Parathyroid adenoma (tissue), 2 donors: ENCODE measurements at regions not wholly inside any gene's neighbourhood (a gene's known extent, or its start where the extent isn't known, plus 50 kb on each side); places are given as distances from the start of the nearest gene placed in this dataset.

Experiments
- H2AFZ ChIP-seq: fragments of 300-600 bp; sonication (generic); one replicate; pipeline ENCODE4 v1.7.0; 2017; ENCODE audit warnings: antibody characterized with exemption, mild to moderate bottlenecking
- H3K27ac ChIP-seq: fragments of 300-600 bp; sonication (generic); one replicate; pipeline ENCODE4 v1.7.0; 2017
- H3K27me3 ChIP-seq: fragments of 300-600 bp; sonication (generic); one replicate; pipeline ENCODE4 v1.7.0; 2017; ENCODE audit warnings: low read length; ENCODE audit not compliant: control insufficient read depth, insufficient read depth
- H3K36me3 ChIP-seq: fragments of 300-600 bp; sonication (generic); one replicate; pipeline ENCODE4 v1.7.0; 2017; ENCODE audit warnings: low read length; ENCODE audit not compliant: control insufficient read depth, insufficient read depth
- H3K4me1 ChIP-seq: fragments of 300-600 bp; sonication (generic); one replicate; pipeline ENCODE4 v1.7.0; 2017; ENCODE audit warnings: control low read depth
- H3K4me2 ChIP-seq: fragments of 300-600 bp; sonication (generic); one replicate; pipeline ENCODE4 v1.7.0; 2017; ENCODE audit warnings: low read length
- H3K4me3 ChIP-seq: fragments of 300-600 bp; sonication (generic); one replicate; pipeline ENCODE4 v1.7.0; 2017; ENCODE audit warnings: low read depth, low read length
- H3K79me2 ChIP-seq: fragments of 300-600 bp; sonication (generic); one replicate; pipeline ENCODE4 v1.7.0; 2017; ENCODE audit warnings: control low read depth
- H3K9ac ChIP-seq: fragments of 300-600 bp; sonication (generic); one replicate; pipeline ENCODE4 v1.7.0; 2017; ENCODE audit warnings: mild to moderate bottlenecking
- H3K9me3 ChIP-seq: fragments of 300-600 bp; sonication (generic); one replicate; pipeline ENCODE4 v1.7.0; 2017; ENCODE audit warnings: low read length; ENCODE audit not compliant: control insufficient read depth
- CTCF ChIP-seq: fragments of 300-600 bp; sonication (generic); IDR thresholded peaks from one replicate; pipeline ENCODE4 v1.7.0; 2017; ENCODE audit warnings: antibody characterized with exemption, mild to moderate bottlenecking
- donor health status: primary hyperparathyroidism.

GRCh38 chr17:77807051-77807745 lies 151.3 kb upstream of the TNRC6C start:
- no peaks in the 10 kb centered on the region for H3K36me3 ChIP-seq
- no peak overlapping the region for H2AFZ ChIP-seq
- peaks cover 4% of the 10 kb centered on the region for H3K27me3 ChIP-seq
- no peak overlapping the region for H3K27ac ChIP-seq
- no peak overlapping the region for H3K4me2 ChIP-seq
- no peaks in the 10 kb centered on the region for H3K4me1 ChIP-seq
- no peaks in the 10 kb centered on the region for H3K79me2 ChIP-seq
- no peak overlapping the region for H3K9ac ChIP-seq
- no peaks in the 10 kb centered on the region for H3K9me3 ChIP-seq
- no peak for TF ChIP-seq CTCF
- H3K4me3 ChIP-seq, result no peak overlapping the region

GRCh38 chr17:77807746-77808441 lies 150.6 kb upstream of the TNRC6C start:
- no peaks in the 10 kb centered on the region for H3K4me1 ChIP-seq
- no peak overlapping the region for H2AFZ ChIP-seq
- no peak overlapping the region for H3K9ac ChIP-seq
- no peaks in the 10 kb centered on the region for H3K36me3 ChIP-seq
- no peaks in the 10 kb centered on the region for H3K79me2 ChIP-seq
- no peak for TF ChIP-seq CTCF
- H3K27me3 ChIP-seq, result peaks cover under 1% of the 10 kb centered on the region
- H3K27ac ChIP-seq, result no peak overlapping the region
- no peak overlapping the region for H3K4me3 ChIP-seq
- H3K9me3 ChIP-seq, result no peaks in the 10 kb centered on the region
- no peak overlapping the region for H3K4me2 ChIP-seq

- no peak overlapping the region for H3K9ac ChIP-seq
- no peaks in the 10 kb centered on the region for H3K9me3 ChIP-seq
- H3K27me3 ChIP-seq, result no peaks in the 10 kb centered on the region
- no peaks in the 10 kb centered on the region for H3K36me3 ChIP-seq
- no peak overlapping the region for H3K4me3 ChIP-seq
- H3K79me2 ChIP-seq, result no peaks in the 10 kb centered on the region
- H3K4me2 ChIP-seq, result no peak overlapping the region
- no peak for TF ChIP-seq CTCF
- H3K27ac ChIP-seq, result no peak overlapping the region
- no peaks in the 10 kb centered on the region for H3K4me1 ChIP-seq
- no peak overlapping the region for H2AFZ ChIP-seq
Measured at GRCh38 chr17:77808686-77809425, 149.6 kb upstream of the TNRC6C start.

- no peak for TF ChIP-seq CTCF
- no peaks in the 10 kb centered on the region for H3K79me2 ChIP-seq
- no peak overlapping the region for H2AFZ ChIP-seq
- H3K36me3 ChIP-seq, result no peaks in the 10 kb centered on the region
- no peak overlapping the region for H3K4me2 ChIP-seq
- no peaks in the 10 kb centered on the region for H3K9me3 ChIP-seq
- H3K27ac ChIP-seq, result no peak overlapping the region
- no peak overlapping the region for H3K9ac ChIP-seq
- H3K27me3 ChIP-seq, result no peaks in the 10 kb centered on the region
- H3K4me1 ChIP-seq, result no peaks in the 10 kb centered on the region
- H3K4me3 ChIP-seq, result no peak overlapping the region
Measured at GRCh38 chr17:77809814-77810213, 148.7 kb upstream of the TNRC6C start.
